Ammon's horn (tissue), 1 donor: ENCODE measurements at regions not wholly inside any gene's neighbourhood (a gene's known extent, or its start where the extent isn't known, plus 50 kb on each side); places are given as distances from the start of the nearest gene placed in this dataset.
A peak's percentile ranks its signal among the peaks of the same experiment; 100 is the strongest.

Experiments used
- DNase-seq: peaks from one replicate; pipeline ENCODE4 v3.0.0-alpha.2; 2016; ENCODE audit warnings: low spot score

DNA sequence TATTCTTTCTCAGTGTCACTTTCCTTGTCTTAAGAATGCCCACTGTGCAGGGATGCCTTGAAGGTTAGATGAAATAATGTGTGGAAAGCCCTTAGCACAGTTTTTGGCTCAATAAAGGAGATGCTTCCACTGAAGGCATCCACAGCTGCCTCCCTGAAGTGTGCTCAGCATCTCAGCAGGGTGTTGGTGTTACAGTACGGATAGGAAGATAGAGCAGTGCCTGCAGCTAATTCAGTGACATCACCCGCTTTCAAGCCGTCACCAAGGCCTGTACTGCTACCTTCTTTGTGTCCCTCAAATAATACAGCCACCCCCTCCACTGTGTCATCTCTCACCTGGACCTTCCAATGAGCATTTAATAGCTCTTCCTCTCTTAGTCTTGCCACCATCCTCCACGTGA, 59.0 kb downstream of the NDUFS5 start:
- DNase-seq: no peak

DNA sequence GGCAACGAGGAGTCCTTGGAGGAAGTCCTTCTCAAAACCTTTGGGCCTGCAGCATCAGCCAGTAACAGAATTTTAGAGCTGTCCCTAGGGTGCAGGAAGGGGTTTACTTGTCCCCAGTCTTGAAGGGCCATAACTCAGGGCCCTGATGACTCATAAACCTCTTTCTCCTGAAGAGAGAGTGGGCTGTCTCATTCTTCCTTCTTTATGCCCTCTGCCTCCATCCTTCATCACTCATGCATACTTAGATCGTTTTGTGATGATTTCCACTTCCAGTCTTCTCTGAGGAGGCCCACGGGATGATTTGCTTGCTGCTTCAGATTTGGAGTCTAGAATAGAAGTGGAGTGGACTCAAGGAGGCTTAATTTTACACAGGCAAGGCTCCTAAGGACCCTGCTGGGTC, 60.2 kb downstream of the NDUFS5 start:
- no peak for DNase-seq

DNA sequence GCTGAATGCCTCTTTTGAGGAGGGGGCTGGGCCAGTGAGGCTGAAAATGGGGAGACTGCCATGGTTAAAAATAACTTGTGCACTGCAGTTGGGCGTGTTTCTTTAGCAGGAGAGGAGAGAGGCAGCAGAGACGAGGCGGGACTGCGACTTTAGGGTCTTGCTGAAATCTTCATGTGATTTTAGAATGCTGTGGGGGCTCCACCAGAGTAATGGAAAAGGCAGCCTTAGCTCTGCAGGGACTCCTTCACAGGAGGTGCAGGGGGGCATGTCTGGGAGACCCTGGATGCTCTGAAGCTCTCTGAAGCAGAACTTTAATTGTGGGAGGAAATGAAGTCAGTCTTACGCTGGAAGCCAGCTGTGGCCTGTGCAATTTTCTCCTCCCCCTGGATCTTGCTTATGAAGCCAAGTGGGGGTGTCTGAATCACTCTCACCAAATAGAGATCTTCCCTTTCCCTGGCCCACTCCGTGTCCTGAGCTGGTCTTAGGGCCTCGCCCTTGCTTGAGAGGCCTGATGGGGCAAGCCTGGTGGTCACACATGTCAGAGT, 60.8 kb downstream of the NDUFS5 start:
- DNase-seq: no peak

DNA sequence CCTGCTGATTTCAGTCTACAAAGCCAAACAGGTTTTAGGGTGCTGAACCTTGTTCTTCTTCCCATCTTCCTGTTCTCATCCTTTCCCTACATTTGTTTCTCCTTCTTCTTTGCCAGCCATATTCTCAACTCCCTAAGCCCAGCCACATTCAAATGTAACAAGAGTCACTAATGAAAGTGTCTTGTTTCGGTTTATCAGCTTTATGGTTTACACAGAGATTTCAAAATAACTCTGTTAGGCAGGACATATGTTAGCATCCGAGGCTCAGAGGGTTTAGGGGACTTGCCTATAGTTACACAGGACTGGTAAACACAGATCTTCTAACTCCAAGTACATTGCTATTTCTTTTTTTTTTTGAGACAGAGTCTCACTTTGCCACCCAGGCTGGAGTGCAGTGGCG, 61.3 kb downstream of the NDUFS5 start:
- DNase-seq: no peak

DNA sequence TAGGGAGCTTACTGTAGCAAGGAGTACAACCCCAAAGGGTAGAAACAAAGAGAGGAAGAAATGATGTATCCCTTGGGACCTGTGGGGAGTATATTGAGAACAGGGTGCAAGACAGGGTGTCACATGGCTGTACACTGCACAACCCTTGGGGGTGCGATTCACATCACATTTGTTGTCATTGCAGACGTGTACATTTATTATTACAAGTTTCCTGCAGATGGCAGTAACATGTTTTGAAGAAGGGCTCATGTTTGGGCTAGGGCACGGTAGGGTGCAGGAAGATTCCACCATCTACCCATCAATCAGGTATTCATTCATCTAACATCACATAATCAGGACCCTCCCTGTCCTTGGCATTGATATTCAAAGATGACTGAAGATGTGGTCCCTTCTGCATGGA, 62.5 kb downstream of the NDUFS5 start:
- DNase-seq: no peak

DNA sequence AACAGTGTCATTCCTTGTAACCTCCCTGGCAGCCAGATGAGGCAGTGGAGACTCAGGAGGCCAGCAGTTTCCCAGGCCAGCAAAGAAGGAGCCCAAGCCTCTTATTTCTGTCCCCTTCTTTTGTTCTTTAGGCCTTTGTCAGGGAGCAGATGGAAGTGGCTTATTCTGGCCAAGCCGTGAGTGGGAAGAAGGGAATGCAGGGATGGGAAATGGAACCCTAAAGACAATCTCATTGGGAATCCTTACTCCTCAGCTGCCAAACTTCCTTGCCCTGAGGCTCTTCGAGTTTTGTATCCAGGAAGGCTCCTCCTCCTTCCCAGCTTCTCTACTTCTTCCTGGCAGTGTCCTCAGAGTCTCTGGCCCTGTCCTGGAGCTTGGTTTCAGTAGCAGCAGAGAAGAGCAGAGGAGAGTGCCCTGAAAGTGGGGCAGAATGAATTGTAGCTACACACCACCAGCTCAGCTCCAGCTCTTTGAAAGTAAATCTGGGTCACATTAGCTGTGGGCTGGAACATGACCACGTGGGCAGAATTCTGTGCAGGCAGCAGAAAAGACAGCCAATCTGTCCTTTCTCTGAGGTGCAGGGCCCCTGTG, 63.9 kb downstream of the NDUFS5 start:
- DNase-seq: peak; percentile 81

GRCh38 chr1:39090757-39091380, 64.7 kb downstream of the NDUFS5 start:
- DNase-seq: no peak

DNA sequence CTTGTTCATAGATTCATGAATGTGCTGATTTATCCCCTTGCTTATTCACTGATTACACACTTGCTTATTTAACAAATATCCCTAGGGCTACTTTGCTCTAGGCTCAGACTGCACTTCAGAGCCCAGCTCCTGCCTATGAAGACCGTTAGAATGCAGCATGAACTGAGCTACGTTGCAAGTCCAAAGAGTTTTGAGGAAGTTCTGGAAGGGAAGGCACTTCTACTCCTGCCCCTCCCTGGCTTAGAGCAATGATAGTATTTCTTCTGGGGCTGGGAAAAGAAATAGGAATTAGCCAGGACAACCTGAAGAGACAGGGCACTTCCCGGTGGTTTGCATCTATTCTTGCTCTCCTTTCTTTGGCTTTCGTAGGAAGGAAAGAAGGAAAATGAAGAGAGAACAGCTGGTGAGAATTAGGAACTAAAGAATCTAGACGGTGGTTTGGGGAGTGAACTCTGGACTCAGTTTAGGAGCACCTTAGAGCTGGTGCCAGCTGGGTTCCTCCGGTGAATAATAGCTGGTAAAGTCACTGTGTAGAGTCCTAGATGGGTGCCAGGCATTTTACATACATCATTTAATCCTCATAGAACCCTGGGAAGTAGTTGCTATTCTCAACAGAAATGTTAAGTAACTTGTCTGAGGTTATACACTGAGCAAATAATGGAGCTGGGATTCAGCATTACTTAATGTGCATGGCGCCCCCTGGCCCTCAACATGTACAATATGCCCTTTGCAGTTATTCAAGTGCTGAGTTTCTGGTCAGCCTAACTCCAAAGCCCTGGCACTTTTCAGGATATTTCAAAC, 65.9 kb downstream of the NDUFS5 start:
- peak; percentile 92 for DNase-seq

DNA sequence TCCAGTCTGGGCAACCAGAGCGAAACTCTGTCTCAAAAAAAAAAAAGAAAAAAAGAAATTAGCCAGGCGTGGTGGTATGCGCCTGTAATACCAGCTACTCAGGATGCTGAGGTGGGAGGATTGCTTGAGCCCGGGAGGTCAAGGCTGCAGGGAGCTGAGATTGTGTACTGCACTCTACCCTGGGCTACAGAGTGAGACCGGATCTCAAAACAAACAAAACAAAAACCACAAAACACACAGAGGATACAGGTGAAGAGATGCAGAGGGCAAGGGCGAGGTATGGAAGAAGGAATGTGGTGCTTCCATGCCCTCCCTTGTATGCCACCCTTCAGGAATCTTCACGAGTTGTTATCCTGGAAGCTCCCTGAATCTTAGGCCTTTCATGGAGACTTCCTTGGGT, 68.5 kb downstream of the NDUFS5 start:
- no peak for DNase-seq

DNA sequence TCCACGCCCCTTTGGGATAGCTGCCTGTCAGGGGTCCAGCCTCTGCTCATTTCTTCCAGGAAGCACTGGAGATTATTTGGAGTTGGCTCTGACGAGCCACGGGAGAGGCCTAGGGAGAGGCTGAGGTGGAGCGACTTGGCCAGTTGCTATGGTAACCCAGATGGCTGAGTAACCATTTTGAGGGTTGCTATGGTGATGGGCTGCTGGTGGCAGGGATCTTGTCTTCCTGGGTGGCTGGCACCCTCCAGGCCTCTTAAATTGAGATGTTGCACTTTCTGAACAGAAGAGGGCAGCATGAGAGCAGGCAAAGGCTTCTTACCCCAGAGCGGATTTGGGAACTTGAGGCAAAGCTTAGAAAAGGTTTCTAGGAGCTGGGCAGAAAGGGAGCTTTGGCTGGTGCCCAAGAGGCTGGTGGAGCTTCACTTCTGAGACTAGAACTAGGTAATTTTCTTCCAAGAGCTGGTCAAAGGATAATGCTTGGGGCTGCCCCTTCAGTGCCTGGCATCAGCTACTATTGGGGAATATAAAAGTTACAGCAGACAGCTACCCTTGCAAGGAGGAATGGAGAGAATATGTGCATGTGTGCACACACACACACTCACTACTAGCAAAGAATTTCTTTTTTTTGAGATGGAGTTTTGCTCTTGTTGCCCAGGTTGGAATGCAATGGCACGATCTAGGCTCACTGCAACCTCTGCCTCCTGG, 72.5 kb downstream of the NDUFS5 start:
- DNase-seq: peak; percentile 92

- peak; percentile 89 for DNase-seq
Measured at GRCh38 chr1:39102537-39103327, 76.6 kb downstream of the NDUFS5 start.

DNA sequence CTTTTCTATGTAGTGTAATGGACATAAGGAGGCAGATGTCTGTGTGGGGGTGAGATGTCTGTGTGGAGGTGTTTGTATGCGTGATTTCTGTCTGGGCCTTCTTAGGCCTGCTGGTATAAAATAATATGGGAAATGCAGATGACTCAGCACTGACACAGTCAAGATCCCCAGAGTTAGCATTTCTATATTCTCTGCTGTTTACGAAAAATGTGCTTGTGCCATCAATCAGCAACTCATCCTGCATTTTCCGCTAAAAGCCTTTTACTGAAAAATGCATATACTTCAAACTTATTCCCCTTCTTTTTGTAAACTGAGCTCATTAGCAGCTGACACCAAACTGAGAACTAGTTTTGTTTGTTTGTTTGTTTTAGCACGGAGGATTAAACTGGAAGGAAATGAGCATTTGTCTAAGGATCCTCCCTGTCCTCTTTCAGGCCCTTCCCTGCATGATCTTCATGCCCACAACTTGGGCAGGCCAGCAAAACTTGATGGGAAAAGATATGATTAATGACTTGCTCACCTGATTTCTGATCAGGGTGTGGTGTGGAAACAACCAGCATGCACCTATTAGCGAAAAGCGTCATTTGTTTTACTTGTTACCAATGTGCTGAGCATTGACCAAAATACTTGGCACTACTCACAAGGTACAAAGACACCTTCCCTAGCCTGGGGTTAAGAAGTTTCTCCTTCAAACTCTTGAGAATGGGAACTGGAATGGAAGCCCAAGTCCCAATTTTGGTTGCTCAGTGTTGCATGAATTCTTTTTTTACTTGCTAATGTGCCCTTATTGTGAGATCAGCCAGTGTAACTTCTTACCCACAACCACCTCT, 77.4 kb downstream of the NDUFS5 start:
- no peak for DNase-seq

GRCh38 chr1:39104158-39105060, 78.3 kb downstream of the NDUFS5 start:
- DNase-seq: peak; percentile 34

- DNase-seq: peak; percentile 52
Measured at GRCh38 chr1:39105061-39105840, 79.1 kb downstream of the NDUFS5 start.

- peak; percentile 36 for DNase-seq
Measured at GRCh38 chr1:39105841-39106765, 80.0 kb downstream of the NDUFS5 start.

DNA sequence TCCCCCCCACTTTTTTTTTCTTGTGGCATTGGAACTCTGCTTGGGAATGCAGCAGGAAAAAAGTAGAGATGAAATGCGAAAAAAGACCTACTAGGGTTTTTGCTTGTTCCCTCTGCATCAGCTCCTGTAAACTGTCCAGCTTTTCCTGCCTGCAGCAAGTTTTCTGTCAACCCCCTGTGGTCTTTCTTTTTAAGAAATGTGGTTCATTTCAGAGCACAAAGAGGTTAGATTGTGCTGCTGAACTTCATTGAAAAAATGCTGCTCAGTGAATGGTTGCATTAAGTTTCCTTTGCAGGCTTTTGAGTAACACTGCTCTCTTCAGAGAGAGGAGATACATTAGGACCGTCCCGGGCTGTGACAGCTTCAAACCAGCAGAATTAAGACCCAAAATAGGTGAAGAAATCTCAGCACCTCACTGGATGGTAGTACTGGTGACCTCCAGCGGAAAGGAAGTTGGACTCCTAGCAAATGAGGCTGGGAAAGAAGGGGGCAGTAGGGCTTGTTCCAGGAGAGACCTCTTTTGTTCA, 80.7 kb downstream of the NDUFS5 start:
- peak; percentile 20 for DNase-seq
